Muscle layer of duodenum (tissue), 2 donors: ENCODE measurements at regions not wholly inside any gene's neighbourhood (a gene's known extent, or its start where the extent isn't known, plus 50 kb on each side); places are given as distances from the start of the nearest gene placed in this dataset.

Experiments used
- H3K27ac ChIP-seq: one replicate; pipeline ENCODE4 v1.7.0; 2013; ENCODE audit warnings: mild to moderate bottlenecking, low read length
- H3K27me3 ChIP-seq: one replicate; pipeline ENCODE4 v1.7.0; 2013; ENCODE audit warnings: low read depth, mild to moderate bottlenecking, control low read depth, low read length
- H3K36me3 ChIP-seq, 2 donors: one replicate each; pipeline ENCODE4 v1.7.0; 2013; ENCODE audit warnings: low read length in 2 of 2, control low read depth in 1 of 2, mild to moderate bottlenecking in 1 of 2; ENCODE audit not compliant: insufficient read depth in 2 of 2, control insufficient read depth in 1 of 2
- H3K4me1 ChIP-seq, 2 donors: one replicate each; pipeline ENCODE4 v1.7.0; 2013; ENCODE audit warnings: low read length in 2 of 2, mild to moderate bottlenecking in 2 of 2, control low read depth in 1 of 2, moderate library complexity in 1 of 2; ENCODE audit not compliant: insufficient read depth in 2 of 2, control insufficient read depth in 1 of 2
- H3K4me3 ChIP-seq, 2 donors: one replicate each; pipeline ENCODE4 v1.7.0; 2013; ENCODE audit warnings: low read length in 2 of 2, low read depth in 1 of 2, mild to moderate bottlenecking in 1 of 2
- H3K9me3 ChIP-seq, 2 donors: one replicate each; pipeline ENCODE4 v1.7.0; 2013; ENCODE audit warnings: low read length in 2 of 2, control low read depth in 1 of 2, mild to moderate bottlenecking in 1 of 2; ENCODE audit not compliant: control insufficient read depth in 1 of 2
- donor health status: healthy.

- Histone ChIP-seq H3K4me3 (no peak overlapping the region), H3K27me3 (no peaks in the 10 kb centered on the region), H3K4me1 (no peaks in the 10 kb centered on the region), H3K9me3 (no peaks in the 10 kb centered on the region), H3K27ac (no peak overlapping the region), H3K36me3 (no peaks in the 10 kb centered on the region)
Measured at GRCh38 chr11:92276773-92277172, 52.2 kb downstream of the FAT3 start.

GRCh38 chr11:92277871-92278270 is 53.3 kb downstream of the FAT3 start:
- Histone ChIP-seq H3K36me3 (no peaks in the 10 kb centered on the region), H3K4me1 (no peaks in the 10 kb centered on the region), H3K27ac (no peak overlapping the region), H3K9me3 (no peaks in the 10 kb centered on the region), H3K27me3 (no peaks in the 10 kb centered on the region), H3K4me3 (no peak overlapping the region)

GRCh38 chr11:92278791-92279433 is 54.3 kb downstream of the FAT3 start:
- Histone ChIP-seq H3K4me1 (no peaks in the 10 kb centered on the region), H3K9me3 (no peaks in the 10 kb centered on the region), H3K27ac (no peak overlapping the region), H3K27me3 (no peaks in the 10 kb centered on the region), H3K36me3 (no peaks in the 10 kb centered on the region), H3K4me3 (no peak overlapping the region)

- Histone ChIP-seq H3K36me3 (no peaks in the 10 kb centered on the region), H3K4me3 (no peak overlapping the region), H3K4me1 (no peaks in the 10 kb centered on the region), H3K9me3 (no peaks in the 10 kb centered on the region), H3K27me3 (no peaks in the 10 kb centered on the region), H3K27ac (no peak overlapping the region)
Measured at GRCh38 chr11:92284107-92284506, 59.5 kb downstream of the FAT3 start.

- Histone ChIP-seq H3K4me1 (no peaks in the 10 kb centered on the region), H3K27ac (no peak overlapping the region)
Measured at GRCh38 chr11:92284558-92284957, 59.9 kb downstream of the FAT3 start.

GRCh38 chr11:92285776-92286175 is 61.2 kb downstream of the FAT3 start:
- Histone ChIP-seq H3K27me3 (no peaks in the 10 kb centered on the region), H3K27ac (no peak overlapping the region), H3K4me3 (no peak overlapping the region), H3K4me1 (no peaks in the 10 kb centered on the region), H3K36me3 (no peaks in the 10 kb centered on the region), H3K9me3 (no peaks in the 10 kb centered on the region)

More at GRCh38 chr11:92284558-92284957, 59.9 kb downstream of the FAT3 start:
- Histone ChIP-seq H3K9me3 (no peaks in the 10 kb centered on the region), H3K36me3 (no peaks in the 10 kb centered on the region), H3K4me3 (no peak overlapping the region), H3K27me3 (no peaks in the 10 kb centered on the region)

- H3K4me3 ChIP-seq: no peak overlapping the region
Measured at GRCh38 chr11:92286709-92287108, 62.1 kb downstream of the FAT3 start.

GRCh38 chr11:92295175-92296137 is 70.8 kb downstream of the FAT3 start:
- Histone ChIP-seq H3K4me3 (no peak overlapping the region), H3K27me3 (no peaks in the 10 kb centered on the region), H3K9me3 (no peaks in the 10 kb centered on the region), H3K36me3 (no peaks in the 10 kb centered on the region), H3K4me1 (no peaks in the 10 kb centered on the region), H3K27ac (no peak overlapping the region)

More at GRCh38 chr11:92286709-92287108, 62.1 kb downstream of the FAT3 start:
- H3K9me3 ChIP-seq: no peaks in the 10 kb centered on the region
- H3K27me3 ChIP-seq: no peaks in the 10 kb centered on the region
- no peaks in the 10 kb centered on the region for H3K36me3 ChIP-seq
- H3K4me1 ChIP-seq: no peaks in the 10 kb centered on the region
- no peak overlapping the region for H3K27ac ChIP-seq

- H3K9me3 ChIP-seq: no peaks in the 10 kb centered on the region
- H3K36me3 ChIP-seq: no peaks in the 10 kb centered on the region
- no peak overlapping the region for H3K27ac ChIP-seq
- H3K4me3 ChIP-seq: no peak overlapping the region
- H3K4me1 ChIP-seq: no peaks in the 10 kb centered on the region
- H3K27me3 ChIP-seq: no peaks in the 10 kb centered on the region
Measured at GRCh38 chr11:92296138-92296515, 71.5 kb downstream of the FAT3 start.

- Histone ChIP-seq H3K4me1 (no peaks in the 10 kb centered on the region), H3K27ac (no peak overlapping the region), H3K9me3 (no peaks in the 10 kb centered on the region), H3K27me3 (no peaks in the 10 kb centered on the region), H3K4me3 (no peak overlapping the region), H3K36me3 (no peaks in the 10 kb centered on the region)
Measured at GRCh38 chr11:92297567-92298553, 73.2 kb downstream of the FAT3 start.

- Histone ChIP-seq H3K9me3 (no peaks in the 10 kb centered on the region), H3K4me1 (no peaks in the 10 kb centered on the region), H3K27me3 (no peaks in the 10 kb centered on the region), H3K27ac (no peak overlapping the region), H3K36me3 (no peaks in the 10 kb centered on the region), H3K4me3 (no peak overlapping the region)
Measured at GRCh38 chr11:92300876-92301275, 76.3 kb downstream of the FAT3 start.
